GM12878 (cell line): ENCODE measurements at regions not wholly inside any gene's neighbourhood (a gene's known extent, or its start where the extent isn't known, plus 50 kb on each side); places are given as distances from the start of the nearest gene placed in this dataset.
A peak's percentile ranks its signal among the peaks of the same experiment; 100 is the strongest.

ENCODE experiments used
- ATAC-seq: fragments of 200-7000 bp; cut with Tn5 transposase; 3 replicates; pipeline ENCODE4 v1.9.1; 2020; ENCODE audit warnings: mild to moderate bottlenecking, moderate library complexity
- BruUV-seq: library from RNA; stranded (reverse); fragments of 400-500 nt; replicated peaks from 2 replicates; lab custom pipeline; 2021; lab: Mats Ljungman, UMichigan
- CTCF ChIA-PET: fragments of 300-600 bp; sonication (Branson Sonifier 250); formaldehyde crosslinking; extraction: SDS; loops from one replicate; lab custom pipeline; 2021; ENCODE audit warnings: inconsistent platforms; lab: Yijun Ruan, JAX
- POLR2A ChIA-PET: fragments of 350-600 bp; formaldehyde crosslinking; extraction: SDS; loops from one replicate; lab custom pipeline; 2021; ENCODE audit warnings: inconsistent platforms; lab: Charles Lee
- RAD21 ChIA-PET: fragments of 300-600 bp; sonication (Branson Sonifier 250); formaldehyde crosslinking; loops from one replicate; lab custom pipeline; 2023; ENCODE audit warnings: antibody characterized with exemption; ENCODE audit not compliant: unreplicated experiment; lab: Charles Lee
- SMC1A ChIA-PET: fragments of 300-600 bp; sonication (Branson Sonifier 250); formaldehyde crosslinking; loops from one replicate; lab custom pipeline; 2023; ENCODE audit not compliant: unreplicated experiment, uncharacterized antibody; lab: Charles Lee
- DNase-seq: peaks from one replicate; pipeline ENCODE4 v3.0.0-alpha.2; 2011; ENCODE audit warnings: low read depth, low spot score
- FAIRE-seq: peaks from 3 replicates; lab custom pipeline; 2011; peaks lifted over from hg19 to GRCh38; lab: Jason Lieb, UNC
- H2AFZ ChIP-seq: 2 replicates; pipeline ENCODE4 v1.6.0; 2011; ENCODE audit warnings: low read depth, low read length, control low read depth; ENCODE audit not compliant: control insufficient read depth
- H3K27ac ChIP-seq: 2 replicates; pipeline ENCODE4 v1.5.1; 2011; ENCODE audit warnings: control low read depth; ENCODE audit not compliant: control insufficient read depth, insufficient read depth
- H3K27me3 ChIP-seq, 2 experiments: replicated peaks in 1 of 2; 2 replicates each; pipeline versions ENCODE4 v1.6.0 to v1.6.1; 2011; ENCODE audit warnings: low read length in 1 of 2; ENCODE audit not compliant: control insufficient read depth in 2 of 2, insufficient read depth in 2 of 2
- H3K36me3 ChIP-seq, 2 experiments: 2 replicates each; pipeline ENCODE4 v1.5.1; 2011; ENCODE audit warnings: low read length in 1 of 2; ENCODE audit not compliant: control insufficient read depth in 2 of 2, insufficient read depth in 2 of 2
- H3K4me1 ChIP-seq: 2 replicates; pipeline ENCODE4 v1.6.1; 2011; ENCODE audit warnings: mild to moderate bottlenecking, low read length, moderate library complexity, mixed read lengths; ENCODE audit not compliant: control insufficient read depth, insufficient read depth
- H3K4me2 ChIP-seq: 2 replicates; pipeline ENCODE4 v1.6.0; 2011; ENCODE audit warnings: control low read depth; ENCODE audit not compliant: control insufficient read depth, insufficient read depth
- H3K4me3 ChIP-seq: fragments of 200-600 bp; sonication (generic); 2 replicates; pipeline ENCODE4 v1.5.1; 2016
- H3K79me2 ChIP-seq: 2 replicates; pipeline ENCODE4 v1.6.0; 2011; ENCODE audit warnings: low read length; ENCODE audit not compliant: control insufficient read depth, insufficient read depth
- H3K9ac ChIP-seq: 2 replicates; pipeline ENCODE4 v1.8.0; 2011; ENCODE audit warnings: low read length, control low read depth, mixed read lengths; ENCODE audit not compliant: control insufficient read depth, insufficient read depth
- H3K9me3 ChIP-seq: replicated peaks from 3 replicates; pipeline ENCODE4 v1.5.1; 2011; ENCODE audit warnings: mild to moderate bottlenecking, low read length; ENCODE audit not compliant: control insufficient read depth, insufficient read depth
- H4K20me1 ChIP-seq: 2 replicates; pipeline ENCODE4 v1.6.0; 2011; ENCODE audit not compliant: control insufficient read depth, insufficient read depth
- ESRRA ChIP-seq: IDR thresholded peaks from 2 replicates; pipeline ENCODE4 v1.6.1; 2012; ENCODE audit warnings: mild to moderate bottlenecking, low read length, improper control_type of control experiment
- NFYB ChIP-seq: IDR thresholded peaks from 2 replicates; pipeline ENCODE4 v1.6.1; 2011; ENCODE audit warnings: low read depth, mild to moderate bottlenecking, low read length, improper control_type of control experiment, moderate library complexity; ENCODE audit not compliant: insufficient read depth
- NRF1 ChIP-seq: conservative IDR thresholded peaks from 2 replicates; pipeline ENCODE4 v1.6.1; 2011; ENCODE audit warnings: mild to moderate bottlenecking, low read depth, low read length, improper control_type of control experiment
- PBX3 ChIP-seq: IDR thresholded peaks from 2 replicates; pipeline ENCODE4 v1.6.1; 2011; ENCODE audit warnings: mild to moderate bottlenecking, low read depth, low read length, moderate library complexity; ENCODE audit not compliant: insufficient replicate concordance
- SPI1 ChIP-seq: IDR thresholded peaks from 2 replicates; pipeline ENCODE4 v1.6.1; 2011; ENCODE audit warnings: low read depth, mild to moderate bottlenecking, low read length, moderate library complexity, borderline replicate concordance; ENCODE audit not compliant: insufficient read depth
- ZBTB11 ChIP-seq: fragments of 450-650 bp; formaldehyde crosslinking; IDR thresholded peaks from 2 replicates; pipeline ENCODE4 v1.5.0; 2022; ENCODE audit warnings: mild to moderate bottlenecking, missing genetic modification characterization
- ZNF217 ChIP-seq: fragments of 450-650 bp; IDR thresholded peaks from 2 replicates; pipeline ENCODE4 v1.6.1; 2017; ENCODE audit warnings: antibody characterized with exemption, mild to moderate bottlenecking
- WGBS: methylation state at CpG from one replicate; pipeline ENCODE4 v1.1.6; 2016; ENCODE audit warnings: low lambda C conversion rate; ENCODE audit not compliant: insufficient replicate concordance, insufficient coverage; ENCODE audit errors: missing lambda C conversion rate; 5-methylcytosine and 5-hydroxymethylcytosine counted together
- in situ Hi-C: fragments of 300-500 bp; cut with MboI; formaldehyde crosslinking; loops from 9 replicates; pipeline ENCODE4 v1.14.3; 2018; ENCODE audit warnings: mixed read lengths
- intact Hi-C: fragments of 100-400 bp; cut with micrococcal nuclease; formaldehyde crosslinking; loops from one replicate; pipeline ENCODE4 v1.14.2; 2022; ENCODE audit not compliant: unreplicated experiment

- H3K4me3 ChIP-seq, result no peak overlapping the region
- CTCF ChIA-PET, result no interaction called here
- WGBS, result 3% methylated on average over 3 of the region's 3 CpGs
- no peaks in the 10 kb centered on the region for H3K36me3 ChIP-seq
- H3K9me3 ChIP-seq, result no peaks in the 10 kb centered on the region
- in situ Hi-C loops (no loop called here), intact Hi-C loops (no loop called here)
- H3K4me2 ChIP-seq, result no peak overlapping the region
- no peaks in the 10 kb centered on the region for H3K27me3 ChIP-seq
- no peaks in the 10 kb centered on the region for H3K4me1 ChIP-seq
- peak; percentile 75 for ATAC-seq
- no TSS peak for BruUV-seq
- SMC1A ChIA-PET, result interaction anchor here (0.6 kb wide), 1 partner anchor 1221 kb away, joined by 3 read pairs; no protein-coding TSS in a partner anchor
- POLR2A ChIA-PET, result no interaction called here
- RAD21 ChIA-PET, result no interaction called here
- no peak for DNase-seq
- no peak overlapping the region for H3K27ac ChIP-seq
- no peak for FAIRE-seq
- peak; percentile 58 for TF ChIP-seq NFYB
- no peak for TF ChIP-seq ESRRA
- no peak for TF ChIP-seq NRF1
- TF ChIP-seq PBX3, result no peak
- TF ChIP-seq ZNF217, result no peak
- TF ChIP-seq SPI1, result peak; percentile 36; the same call in 1 of the 2 replicates
- TF ChIP-seq ZBTB11 (CRISPR knock-in tag), result no peak
- no peaks in the 10 kb centered on the region for H4K20me1 ChIP-seq
- H2AFZ ChIP-seq, result peak overlapping the region; percentile 24
- H3K9ac ChIP-seq, result no peak overlapping the region
- no peaks in the 10 kb centered on the region for H3K79me2 ChIP-seq
Observed at GRCh38 chr5:105740242-105740641, 1930.5 kb downstream of the EFNA5 start.
